ENCODE measurements at regions not wholly inside any gene's neighbourhood (a gene's known extent, or its start where the extent isn't known, plus 50 kb on each side); places are given as distances from the start of the nearest gene placed in this dataset.
"Not testable (repeated sequence)": the region's sequence is repeated elsewhere in the genome, so short reads cannot be mapped to it uniquely, and the experiment has no call there.

DNA sequence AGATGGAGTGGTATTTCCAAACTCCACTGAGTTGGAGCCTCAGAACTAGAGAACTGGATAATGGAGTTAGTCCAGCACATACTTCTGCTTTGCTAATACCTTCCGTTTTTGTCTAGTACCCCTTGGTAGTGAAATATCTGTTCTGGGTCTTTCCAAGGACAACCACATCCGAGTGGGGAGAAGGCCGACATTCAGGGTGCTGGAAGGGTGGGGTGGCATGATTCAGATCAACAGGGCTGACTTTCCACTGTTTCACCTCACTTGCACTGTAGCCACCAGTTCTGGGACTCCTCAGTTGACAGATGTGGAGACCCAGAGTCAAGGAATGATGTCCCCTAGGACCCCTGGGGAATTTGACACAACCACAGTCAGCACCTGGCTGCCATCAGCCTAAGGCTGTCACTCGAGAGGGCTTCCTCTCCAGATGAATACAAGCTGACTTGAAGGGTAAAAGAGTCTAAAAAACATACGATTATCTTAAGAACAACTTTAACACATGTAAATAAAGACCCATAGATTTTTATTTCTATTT is 84.8 kb upstream of the HNF1B start:
- no peak for DNase-seq (ENCODE audit: low read depth)

DNA sequence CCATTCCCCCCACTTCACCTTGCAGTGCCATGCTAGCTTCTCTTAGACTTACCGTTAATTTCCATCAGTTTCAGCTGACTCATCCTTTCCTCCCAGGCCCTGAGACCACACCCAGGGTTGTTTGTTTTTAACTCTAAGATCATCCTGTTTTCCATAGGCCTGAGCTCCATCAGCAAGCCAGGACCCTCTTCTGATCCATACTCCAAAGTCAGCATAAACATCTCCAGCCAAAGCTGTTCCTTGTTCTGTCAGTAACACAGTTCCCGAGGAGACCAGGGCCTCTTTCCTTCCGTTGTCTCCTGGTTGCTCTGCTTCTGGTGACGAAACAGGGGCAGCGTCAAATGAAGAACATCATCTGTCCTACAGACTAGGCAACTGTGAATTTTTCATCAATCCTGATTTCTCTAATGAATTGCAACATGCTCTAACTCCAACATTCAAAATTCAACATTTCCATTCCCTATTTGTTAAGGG is 83.8 kb upstream of the HNF1B start:
- no peak for DNase-seq (ENCODE audit: low read depth)

DNA sequence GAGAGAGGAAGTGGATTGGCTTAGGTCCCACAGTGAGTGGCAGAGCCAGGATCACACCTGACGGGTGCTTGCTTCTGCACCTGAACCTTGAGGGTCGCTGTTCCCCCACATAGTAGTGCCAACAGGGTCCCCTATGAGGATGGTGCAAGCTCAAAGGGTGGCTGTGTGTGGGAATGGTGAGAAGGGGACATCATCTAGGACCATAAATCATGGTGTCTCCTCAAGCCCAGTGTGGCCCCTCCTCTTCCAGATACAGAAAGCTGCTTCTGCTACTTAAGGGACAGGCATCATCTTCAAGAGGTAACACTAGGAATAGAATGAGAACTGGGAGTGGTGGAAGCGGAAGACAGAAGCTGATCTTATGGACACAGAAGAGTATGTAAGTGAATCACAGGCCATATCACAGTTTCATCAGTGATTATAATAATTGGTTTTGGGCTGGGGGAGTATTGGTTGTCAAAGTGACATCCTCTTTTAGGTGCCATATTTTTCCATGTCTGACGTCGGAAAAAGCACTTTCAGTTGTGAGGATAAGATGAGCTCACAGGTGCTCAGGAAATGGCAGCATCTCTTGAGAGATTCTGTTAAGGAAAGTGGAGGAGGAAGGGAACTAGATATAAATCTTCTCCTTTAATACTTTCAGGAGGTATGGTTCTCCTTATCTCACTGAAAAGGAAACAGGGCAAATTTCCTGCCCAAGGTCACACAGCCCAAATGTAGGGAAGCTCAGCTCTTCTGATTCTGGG is 83.2 kb upstream of the HNF1B start:
- no peak for DNase-seq (ENCODE audit: low read depth)

DNA sequence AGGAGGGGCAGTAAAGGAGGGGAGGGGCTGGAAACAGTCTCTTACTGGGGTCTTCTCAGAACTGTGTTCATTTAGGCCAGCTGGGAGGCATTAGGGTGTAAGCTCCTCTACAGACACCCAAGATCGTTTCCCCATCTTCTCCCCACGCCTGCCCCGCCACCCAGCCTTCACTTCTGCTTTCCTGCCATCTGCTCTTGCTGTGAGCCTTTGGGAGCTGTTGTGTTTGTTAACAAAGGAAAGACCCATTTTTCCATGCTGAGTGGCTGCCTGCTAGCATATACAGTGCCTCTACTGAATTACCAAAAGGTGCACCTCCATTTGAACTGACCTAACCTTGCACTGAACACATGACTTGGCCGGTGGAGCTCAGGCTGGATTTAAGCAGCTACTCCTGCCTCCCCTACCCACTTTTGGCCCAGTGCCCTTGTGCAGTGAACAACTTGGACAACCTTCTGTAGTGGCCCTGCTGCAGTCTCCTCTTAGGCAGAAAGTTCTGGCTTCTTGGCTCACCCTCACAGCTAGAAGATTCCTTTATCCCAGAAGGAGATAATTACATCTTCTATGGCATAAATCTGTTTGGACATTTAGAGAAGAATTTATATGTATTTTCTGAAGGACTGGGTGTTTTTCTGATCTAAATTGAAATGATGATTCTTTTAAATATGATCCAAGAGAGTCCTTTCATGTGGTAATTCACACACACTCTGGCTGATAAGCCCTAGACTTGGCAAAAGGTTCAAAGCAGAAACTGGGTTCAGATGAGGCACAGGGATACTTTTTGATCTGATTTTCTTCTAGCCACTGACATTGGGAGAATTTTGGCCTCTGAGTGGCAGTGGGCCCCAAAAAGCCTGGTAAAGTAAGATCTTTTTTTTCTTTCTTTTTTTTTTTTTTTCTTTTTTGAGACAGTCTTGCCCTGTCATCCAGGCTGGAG is 81.9 kb upstream of the HNF1B start:
- DNase-seq (ENCODE audit: low read depth) = no peak

DNA sequence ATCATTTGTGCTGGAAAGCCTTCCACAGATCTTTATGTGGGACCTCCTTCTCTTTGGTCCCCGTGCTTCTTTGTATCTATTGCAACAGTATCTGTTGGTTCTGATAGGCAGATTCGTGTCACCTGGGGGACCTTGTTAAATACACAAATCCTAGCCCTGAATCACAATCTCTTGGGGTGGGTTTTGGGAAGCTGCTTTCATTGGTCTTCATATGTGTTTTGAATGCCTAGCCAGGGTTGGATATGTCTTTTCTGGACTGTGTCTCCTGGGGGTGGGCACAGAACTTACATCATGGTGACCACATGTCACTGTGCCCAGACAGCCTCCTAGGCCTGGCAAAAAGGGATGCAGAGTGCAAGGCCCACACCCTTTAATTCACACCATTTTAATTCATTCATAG is 81.0 kb upstream of the HNF1B start:
- no peak for DNase-seq (ENCODE audit: low read depth)

DNA sequence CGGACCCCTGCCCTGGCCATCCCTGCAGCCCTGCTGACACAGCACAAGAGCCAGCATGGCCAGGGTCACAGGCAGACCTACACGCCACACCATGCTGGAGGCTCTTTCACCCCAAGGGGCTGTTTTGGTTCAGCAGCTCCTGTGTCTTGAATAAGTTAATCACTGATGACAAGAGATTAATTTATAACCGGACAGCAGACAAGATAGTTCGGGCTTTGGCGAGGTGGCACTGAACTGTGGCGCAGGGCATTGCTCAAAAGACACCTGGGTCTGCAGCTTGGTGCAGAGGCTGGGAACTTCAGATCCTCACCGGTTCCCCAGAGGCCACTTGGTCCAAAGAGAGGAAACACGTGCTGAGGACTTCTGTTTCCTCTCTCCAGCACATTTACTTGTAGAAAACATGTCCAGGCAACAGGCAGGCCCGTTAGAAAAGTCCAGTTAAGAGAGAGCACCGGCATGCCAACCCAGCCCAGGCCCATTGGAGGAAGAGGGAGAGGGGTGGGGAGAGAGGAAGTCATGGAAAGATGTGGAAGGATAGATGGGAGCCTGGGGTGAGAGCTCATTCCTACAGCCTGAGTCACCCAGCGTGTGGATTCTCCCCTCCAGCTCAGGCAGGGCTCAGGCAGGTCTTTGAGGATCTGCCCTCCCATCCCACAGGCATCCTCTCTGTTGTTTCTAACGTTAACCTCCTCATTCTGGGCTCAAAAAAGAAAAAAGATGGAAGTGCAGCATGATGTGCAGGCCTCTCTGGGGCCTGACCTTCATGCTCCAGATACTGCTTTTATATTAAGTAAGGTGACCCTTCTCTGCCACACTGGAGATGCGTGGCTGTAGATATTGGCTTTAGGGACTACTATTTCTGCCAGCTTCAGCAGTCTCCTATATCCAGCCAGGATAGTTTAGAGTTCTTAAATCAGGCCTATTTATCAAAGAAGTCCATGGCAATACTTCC is 80.0 kb upstream of the HNF1B start:
- peak; percentile 70 for DNase-seq (ENCODE audit: low read depth)

DNA sequence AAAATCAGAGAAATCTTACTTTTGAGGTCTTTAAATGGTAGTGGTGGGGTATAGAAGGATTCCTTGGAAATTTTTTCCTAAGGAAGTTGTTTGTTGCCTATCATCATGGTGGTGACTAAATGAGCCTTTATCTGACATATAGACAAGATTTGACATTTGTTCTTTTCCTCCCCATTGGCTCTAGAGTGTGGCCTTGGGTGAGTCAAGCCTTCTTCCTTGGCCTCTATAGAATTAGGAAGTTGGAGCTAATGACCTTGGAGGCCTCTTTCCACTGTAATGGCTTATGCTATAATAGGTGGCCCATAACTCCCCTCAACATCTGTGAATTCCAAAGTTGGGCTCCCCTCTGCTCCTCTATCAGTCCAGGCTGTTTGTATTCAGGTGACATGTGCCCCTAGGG is 79.1 kb upstream of the HNF1B start:
- DNase-seq (ENCODE audit: low read depth) = no peak

DNA sequence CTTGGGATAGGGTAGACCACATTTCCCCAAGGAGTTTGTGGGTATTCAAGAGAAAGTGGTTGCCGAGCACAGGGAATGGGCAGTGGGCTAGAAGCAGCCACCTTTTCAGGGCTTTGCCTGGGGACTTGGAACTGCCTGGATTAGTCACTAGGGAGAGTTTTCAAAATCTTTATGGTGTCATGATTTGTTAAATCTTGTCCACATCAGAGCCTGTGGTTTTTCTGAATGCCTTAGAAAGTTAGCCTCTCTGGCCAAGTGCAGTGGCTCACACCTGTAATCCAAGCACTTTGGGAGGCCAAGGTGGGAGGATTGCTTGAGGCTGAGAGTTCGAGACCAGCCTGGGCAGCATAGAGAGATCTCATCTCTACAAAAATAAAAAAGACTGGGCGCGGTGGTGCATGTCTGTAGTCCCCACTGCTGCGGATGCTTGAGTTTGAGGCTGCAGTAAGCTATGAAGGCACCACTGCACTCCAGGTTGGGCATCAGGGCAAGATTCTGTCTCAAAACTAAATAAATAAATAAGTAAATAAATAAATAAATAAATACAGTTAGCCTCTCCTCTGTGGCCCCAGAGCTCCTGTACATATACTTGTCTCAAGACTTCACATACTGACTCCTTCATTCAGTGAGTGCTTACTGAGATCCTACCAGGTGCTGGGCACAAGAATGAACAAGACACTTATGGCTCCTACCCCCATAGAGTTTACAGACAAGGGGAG is 76.3 kb upstream of the HNF1B start:
- no peak for DNase-seq (ENCODE audit: low read depth)

DNA sequence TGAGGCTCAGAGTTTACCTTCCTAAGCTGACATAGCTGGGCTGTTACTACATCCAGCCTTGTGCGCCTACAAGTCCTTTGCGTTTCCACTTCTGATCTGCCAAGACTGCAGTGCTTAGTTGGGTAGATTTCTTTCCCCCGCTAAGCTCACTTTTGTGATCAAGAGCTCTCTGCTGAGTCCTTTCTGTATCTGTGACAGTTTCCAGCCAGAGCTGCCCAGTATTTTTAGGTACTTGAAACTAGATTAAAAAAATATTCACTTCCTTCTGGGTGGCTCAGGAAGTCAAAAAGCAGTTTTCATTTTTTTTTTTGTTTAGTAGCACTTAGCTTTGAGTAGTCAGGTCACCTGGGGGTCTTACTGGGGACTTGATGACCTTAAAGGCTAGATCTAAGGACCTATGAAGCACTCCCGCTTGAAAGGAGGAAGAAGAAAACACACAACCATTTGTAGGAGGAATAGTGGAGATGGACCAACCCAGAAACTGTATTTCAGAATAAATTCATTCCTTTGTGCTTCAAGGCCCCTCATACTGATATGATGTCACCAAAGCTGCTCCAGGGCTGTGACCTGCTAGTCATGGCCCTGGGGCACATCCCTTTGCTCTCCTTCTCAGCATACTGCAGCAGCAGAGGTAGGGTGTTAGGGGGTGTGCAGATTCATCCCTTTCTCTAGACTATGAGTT is 75.6 kb upstream of the HNF1B start:
- no peak for DNase-seq (ENCODE audit: low read depth)

DNA sequence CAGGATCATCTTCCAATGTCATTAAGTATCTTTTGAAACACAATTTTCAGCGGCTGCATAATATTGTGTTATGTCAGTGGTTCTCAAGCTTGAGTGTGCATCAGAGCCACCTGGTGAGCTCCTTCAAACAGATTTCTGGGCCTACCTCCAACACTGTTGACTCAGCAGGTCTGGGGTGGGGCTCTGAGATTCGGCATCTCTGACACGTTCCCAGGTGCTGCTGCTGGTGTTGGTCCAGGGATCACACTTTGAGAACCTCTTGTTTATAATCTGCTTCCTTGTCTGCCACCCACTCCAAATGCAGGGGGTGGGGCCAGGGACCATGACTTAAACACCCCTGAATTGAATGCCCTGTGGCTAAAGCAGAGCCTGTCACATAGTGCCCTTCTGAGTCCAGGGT is 73.8 kb upstream of the HNF1B start:
- peak; percentile 18 for DNase-seq (ENCODE audit: low read depth)

DNA sequence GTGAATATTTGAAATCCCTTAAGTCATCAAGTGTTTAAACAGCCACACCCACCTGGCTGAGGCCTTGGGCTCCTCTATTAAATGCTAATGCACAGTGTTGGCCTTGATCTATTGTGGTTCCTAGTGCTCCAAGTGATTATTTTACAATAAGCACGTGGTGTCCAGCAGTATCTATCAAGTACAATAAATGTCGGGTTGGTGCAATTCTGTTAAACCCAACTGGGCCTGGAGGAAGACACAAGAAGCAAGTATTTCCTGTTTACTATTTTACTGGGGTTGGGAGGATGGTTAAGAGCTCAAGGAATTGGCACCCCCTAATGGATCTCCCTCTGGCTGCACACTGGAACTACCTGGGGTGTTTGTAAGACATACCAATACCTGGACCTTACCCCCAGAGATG is 72.1 kb upstream of the HNF1B start:
- DNase-seq (ENCODE audit: low read depth) = no peak

DNA sequence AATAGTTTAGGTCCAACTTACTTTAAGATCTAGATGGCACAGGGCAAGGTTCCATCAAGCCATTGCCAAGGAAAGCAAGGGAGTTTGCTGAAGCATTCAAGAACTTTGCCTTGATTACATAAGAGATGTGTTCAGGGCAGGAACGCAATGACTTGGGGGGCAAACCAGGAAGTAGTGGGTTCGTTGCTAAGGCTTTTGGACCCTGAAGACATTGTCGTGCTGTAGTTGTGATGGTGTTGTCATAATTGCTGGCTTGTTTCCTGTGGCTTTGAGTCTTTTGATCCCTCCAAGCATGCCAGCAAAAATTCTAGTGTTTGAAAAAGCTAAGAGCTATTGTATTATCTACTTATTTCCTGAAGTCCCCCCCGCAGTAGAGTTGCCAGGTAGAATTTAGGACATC is 70.7 kb upstream of the HNF1B start:
- DNase-seq (ENCODE audit: low read depth) = no peak

DNA sequence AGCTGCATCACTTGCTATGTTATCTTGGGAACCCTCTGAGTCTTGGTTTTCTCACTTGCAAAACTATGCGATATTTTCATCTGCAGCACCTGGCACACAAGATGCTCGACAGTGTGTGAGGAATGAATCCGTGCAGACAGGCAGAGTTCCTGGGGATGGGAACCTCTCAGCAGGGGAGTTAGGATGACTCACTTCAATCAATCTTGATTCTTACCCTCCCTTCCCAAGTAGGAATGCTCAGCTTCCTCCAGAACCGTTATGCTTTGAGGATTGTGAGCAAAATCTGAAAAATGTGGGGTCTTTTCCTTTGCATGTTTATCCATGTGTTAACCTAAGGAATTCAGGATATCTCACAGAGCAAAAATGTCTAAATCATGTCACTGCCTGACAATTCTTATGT is 68.9 kb upstream of the HNF1B start:
- peak; percentile 38 for DNase-seq (ENCODE audit: low read depth)

DNA sequence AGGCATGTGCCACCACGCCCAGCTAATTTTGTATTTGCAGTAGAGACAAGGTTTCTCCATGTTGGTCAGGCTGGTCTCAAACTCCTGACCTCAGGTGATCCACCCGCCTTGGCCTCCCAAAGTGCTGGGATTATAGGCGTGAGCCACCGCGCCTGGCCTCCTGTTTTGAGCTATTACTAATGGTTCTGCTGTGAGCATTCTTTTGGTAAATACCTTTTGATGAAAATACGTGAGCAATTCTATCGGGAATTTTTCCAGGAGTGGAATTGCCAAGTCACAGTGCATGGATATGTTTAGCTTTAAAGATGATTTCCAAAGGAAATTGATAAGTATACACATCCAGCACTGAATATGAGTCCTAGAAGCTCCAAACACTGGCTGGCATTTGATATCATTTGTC is 64.0 kb upstream of the HNF1B start:
- DNase-seq (ENCODE audit: low read depth) = not testable (repeated sequence)

DNA sequence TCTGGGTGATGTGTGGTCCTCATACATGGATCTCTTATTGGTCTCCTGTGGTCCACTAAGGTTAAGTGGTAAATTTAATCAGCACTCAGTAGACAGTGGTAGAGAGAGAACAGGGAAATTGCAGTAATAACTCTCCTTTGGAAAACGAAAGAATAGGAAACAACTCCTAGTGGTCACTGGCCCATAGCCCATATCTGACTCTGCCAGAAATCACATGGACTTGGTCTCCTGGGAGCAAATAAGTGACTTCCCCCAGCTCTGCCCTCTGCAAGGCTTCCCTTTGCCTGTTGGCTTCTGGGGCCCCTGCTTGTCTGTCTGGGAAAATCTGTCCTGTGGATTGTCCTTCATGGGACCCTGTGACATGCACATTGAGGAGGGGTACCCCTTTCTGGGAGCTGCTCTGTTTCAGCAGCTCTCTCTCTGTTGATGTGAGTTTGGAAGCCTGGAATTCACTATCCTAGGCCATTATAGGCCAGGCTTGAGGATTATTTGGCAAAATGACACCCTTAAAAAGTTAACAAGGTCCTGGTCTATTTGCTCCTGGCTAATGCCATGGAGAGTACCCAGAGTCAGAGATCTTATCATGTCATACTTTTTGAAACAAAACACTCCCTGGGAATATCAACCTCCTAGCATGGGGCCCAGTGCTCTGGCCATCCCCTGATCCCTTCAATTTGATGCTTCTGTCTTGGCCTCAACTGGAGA is 58.0 kb upstream of the HNF1B start:
- DNase-seq (ENCODE audit: low read depth) = peak; percentile 46

DNA sequence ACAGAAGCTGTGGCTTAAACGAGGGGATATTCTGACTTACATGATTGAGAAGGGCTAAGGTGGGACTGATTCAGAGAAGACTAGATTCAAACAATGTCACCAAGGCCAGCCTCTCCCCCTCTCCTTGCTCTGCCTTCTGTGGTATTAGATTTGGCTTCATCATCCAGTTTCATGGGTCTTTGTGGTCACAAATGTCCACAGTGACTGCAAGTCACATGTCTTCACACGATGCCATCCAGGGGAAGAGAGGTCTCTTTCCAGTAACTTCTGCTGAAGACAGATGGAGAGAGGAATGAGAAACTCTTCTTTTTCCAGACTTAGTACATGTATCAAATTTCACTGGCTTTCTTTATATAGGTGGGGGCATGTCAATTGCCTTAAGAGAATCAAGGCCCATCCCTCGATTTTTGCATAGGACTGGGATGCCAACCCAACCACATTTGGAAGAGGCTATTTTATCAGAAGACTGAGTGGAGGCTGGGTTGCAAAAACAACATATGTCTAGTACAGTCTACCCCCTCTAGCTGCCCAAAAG is 57.3 kb upstream of the HNF1B start:
- DNase-seq (ENCODE audit: low read depth) = no peak

DNA sequence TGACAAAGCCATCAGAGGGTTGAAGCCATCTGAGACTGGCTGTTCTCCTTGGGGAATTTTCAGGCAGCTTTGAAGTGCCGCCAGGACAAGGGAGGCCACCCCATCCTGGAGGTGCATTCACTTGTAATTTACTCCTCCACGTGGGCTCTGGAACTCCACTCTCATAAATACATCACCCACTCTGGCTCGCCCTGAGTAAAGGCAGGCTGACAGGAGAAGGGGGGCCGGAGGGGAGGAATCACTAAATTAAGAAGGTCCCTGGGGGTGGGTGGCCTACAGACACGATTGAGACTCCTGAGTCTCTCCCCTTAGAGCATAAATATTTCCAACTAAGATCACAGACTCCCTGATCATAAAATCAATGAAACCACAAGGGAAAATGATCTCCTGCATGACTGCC is 56.3 kb upstream of the HNF1B start:
- no peak for DNase-seq (ENCODE audit: low read depth)

DNA sequence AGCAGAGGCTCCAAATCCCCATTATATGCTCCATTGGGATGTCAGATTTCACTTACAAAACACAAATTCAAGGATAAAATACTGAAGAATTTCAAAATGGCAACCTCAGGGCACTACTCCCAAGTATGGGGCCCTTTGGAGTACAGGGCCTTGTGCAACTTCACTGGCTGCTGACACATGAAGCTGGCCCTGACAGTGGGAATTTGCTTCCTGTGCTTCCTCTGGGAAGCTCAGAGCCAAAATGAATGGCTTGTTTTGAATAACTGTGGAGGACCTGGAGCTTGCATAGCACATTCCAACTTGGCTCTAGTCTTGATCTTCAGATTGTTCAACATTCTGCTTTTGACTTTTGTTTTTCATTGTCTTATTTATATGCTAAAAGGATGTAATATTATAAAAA is 52.3 kb upstream of the HNF1B start:
- DNase-seq (ENCODE audit: low read depth) = no peak

DNA sequence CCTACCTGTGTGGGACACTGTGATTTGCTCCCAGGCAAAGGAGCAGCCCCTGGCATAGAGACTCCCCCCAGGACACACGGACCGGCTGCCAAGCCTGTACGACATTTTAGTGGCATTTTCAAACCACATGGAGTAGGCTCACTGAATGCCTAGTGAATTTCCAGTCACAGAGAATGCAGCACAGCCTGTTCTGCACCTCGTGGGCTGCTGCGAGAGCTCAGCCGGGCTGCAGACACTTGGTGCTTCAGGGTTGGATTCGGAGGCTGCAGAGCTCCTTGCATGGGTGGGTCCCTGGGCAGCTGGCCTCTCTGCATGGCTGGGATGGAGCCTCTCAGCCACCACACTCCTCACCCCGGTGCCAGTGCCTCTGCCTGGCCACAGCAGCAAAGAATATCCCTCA is 51.2 kb upstream of the HNF1B start:
- no peak for DNase-seq (ENCODE audit: low read depth)
